IMR-90 (cell line): ENCODE measurements at regions not wholly inside any gene's neighbourhood (a gene's known extent, or its start where the extent isn't known, plus 50 kb on each side); places are given as distances from the start of the nearest gene placed in this dataset.

Experiments used
- ATAC-seq: fragments of 200-7000 bp; cut with Tn5 transposase; 2 replicates; pipeline ENCODE4 v1.9.1; 2020; ENCODE audit warnings: low read depth, mild to moderate bottlenecking, moderate library complexity
- BruUV-seq: library from RNA; stranded (reverse); fragments of 400-500 nt; replicated peaks from 2 replicates; lab custom pipeline; 2021; lab: Mats Ljungman, UMichigan
- CTCF ChIA-PET: fragments of 300-600 bp; formaldehyde crosslinking; extraction: SDS; loops from one replicate; lab custom pipeline; 2021; ENCODE audit warnings: antibody characterized with exemption; lab: Yijun Ruan, JAX
- POLR2A ChIA-PET: fragments of 300-600 bp; sonication (Branson Sonifier 250); formaldehyde crosslinking; loops from one replicate; lab custom pipeline; 2022; ENCODE audit warnings: antibody characterized with exemption; ENCODE audit not compliant: unreplicated experiment; lab: Charles Lee
- DNase-seq: peaks from one replicate; pipeline ENCODE4 v3.0.0; 2013
- H2AFZ ChIP-seq: replicated peaks from 2 replicates; pipeline ENCODE3; 2013; ENCODE audit warnings: low read length, mild to moderate bottlenecking; ENCODE audit not compliant: poor library complexity
- H2AK5ac ChIP-seq: 2 replicates; pipeline ENCODE4 v1.6.1; 2013; ENCODE audit warnings: low read depth, low read length, inconsistent platforms
- H2AK9ac ChIP-seq: replicated peaks from 2 replicates; pipeline ENCODE3; 2013; ENCODE audit warnings: mild to moderate bottlenecking, low read depth, low read length, moderate library complexity; ENCODE audit not compliant: poor library complexity
- H2BK120ac ChIP-seq: 2 replicates; pipeline ENCODE4 v1.6.1; 2013; ENCODE audit warnings: low read depth, low read length, inconsistent platforms
- H2BK15ac ChIP-seq: 3 replicates; pipeline ENCODE4 v1.6.1; 2013; ENCODE audit warnings: low read depth, low read length, inconsistent platforms
- H2BK20ac ChIP-seq: 2 replicates; pipeline ENCODE4 v1.6.1; 2013; ENCODE audit warnings: low read depth, mild to moderate bottlenecking, inconsistent platforms, low read length, moderate library complexity
- H2BK5ac ChIP-seq: 2 replicates; pipeline ENCODE4 v1.6.1; 2013; ENCODE audit warnings: mild to moderate bottlenecking, low read depth, low read length, inconsistent platforms; ENCODE audit not compliant: poor library complexity, severe bottlenecking
- H3K14ac ChIP-seq: replicated peaks from 2 replicates; pipeline ENCODE4 v1.6.1; 2013; ENCODE audit warnings: low read depth, low read length, inconsistent platforms
- H3K18ac ChIP-seq: 2 replicates; pipeline ENCODE4 v1.6.1; 2013; ENCODE audit warnings: low read depth, low read length, control low read depth
- H3K23ac ChIP-seq: 2 replicates; pipeline ENCODE4 v1.6.1; 2013; ENCODE audit warnings: low read depth, low read length, inconsistent platforms
- H3K27ac ChIP-seq: 2 replicates; pipeline ENCODE4 v1.5.1; 2013; ENCODE audit warnings: mild to moderate bottlenecking, control low read depth, low read length; ENCODE audit not compliant: insufficient read depth
- H3K27me3 ChIP-seq: 2 replicates; pipeline ENCODE4 v1.6.1; 2013; ENCODE audit warnings: low read length; ENCODE audit not compliant: control insufficient read depth, insufficient read depth
- H3K36me3 ChIP-seq: 2 replicates; pipeline ENCODE4 v1.6.1; 2013; ENCODE audit warnings: low read length, mixed read lengths; ENCODE audit not compliant: control insufficient read depth, insufficient read depth
- H3K4ac ChIP-seq: 2 replicates; pipeline ENCODE4 v1.6.1; 2013; ENCODE audit warnings: low read depth, low read length, inconsistent platforms
- H3K4me1 ChIP-seq: 2 replicates; pipeline ENCODE4 v1.6.1; 2013; ENCODE audit warnings: low read length, mixed read lengths; ENCODE audit not compliant: control insufficient read depth, insufficient read depth
- H3K4me2 ChIP-seq: 2 replicates; pipeline ENCODE4 v1.6.1; 2013; ENCODE audit warnings: low read depth, mild to moderate bottlenecking, control low read depth, low read length, moderate library complexity
- H3K4me3 ChIP-seq: 2 replicates; pipeline ENCODE4 v1.5.1; 2013; ENCODE audit warnings: low read depth, mild to moderate bottlenecking, control low read depth, low read length, moderate library complexity; ENCODE audit not compliant: insufficient read depth
- H3K56ac ChIP-seq: 2 replicates; pipeline ENCODE4 v1.6.1; 2013; ENCODE audit warnings: low read length, inconsistent platforms; ENCODE audit not compliant: insufficient read depth; ENCODE audit errors: extremely low read depth
- H3K79me1 ChIP-seq, 2 experiments: 2 replicates each; pipeline ENCODE4 v1.6.1; 2013; ENCODE audit warnings: low read length in 2 of 2, inconsistent platforms in 1 of 2, low read depth in 1 of 2
- H3K9ac ChIP-seq: 2 replicates; pipeline ENCODE4 v1.6.1; 2013; ENCODE audit warnings: low read depth, low read length, control low read depth
- H3K9me1 ChIP-seq: 2 replicates; pipeline ENCODE4 v1.6.1; 2013; ENCODE audit warnings: low read length, inconsistent platforms; ENCODE audit not compliant: insufficient read depth
- H3K9me3 ChIP-seq: 2 replicates; pipeline ENCODE4 v1.6.1; 2013; ENCODE audit warnings: low read length; ENCODE audit not compliant: control insufficient read depth, insufficient read depth
- H4K20me1 ChIP-seq: 2 replicates; pipeline ENCODE4 v1.6.1; 2013; ENCODE audit warnings: low read length, inconsistent platforms; ENCODE audit not compliant: insufficient read depth
- H4K5ac ChIP-seq: 2 replicates; pipeline ENCODE4 v1.6.1; 2013; ENCODE audit warnings: mild to moderate bottlenecking, low read depth, low read length, control low read depth
- H4K8ac ChIP-seq, 2 experiments: 2 replicates each; pipeline ENCODE4 v1.6.1; 2013; ENCODE audit warnings: low read depth in 2 of 2, low read length in 2 of 2, control low read depth in 1 of 2, inconsistent platforms in 1 of 2
- H4K91ac ChIP-seq: 2 replicates; pipeline ENCODE4 v1.6.1; 2013; ENCODE audit warnings: low read depth, low read length, inconsistent platforms; ENCODE audit not compliant: insufficient read depth
- RAD21 ChIP-seq: IDR thresholded peaks from 2 replicates; pipeline ENCODE4 v1.6.1; 2012; ENCODE audit warnings: low read length, improper control_type of control experiment
- RCOR1 ChIP-seq: IDR thresholded peaks from 2 replicates; pipeline ENCODE4 v1.6.1; 2012; ENCODE audit warnings: mild to moderate bottlenecking, low read length, improper control_type of control experiment; ENCODE audit not compliant: insufficient replicate concordance
- RFX5 ChIP-seq: IDR thresholded peaks from 2 replicates; pipeline ENCODE4 v1.8.0; 2012; ENCODE audit warnings: low read depth, mild to moderate bottlenecking, low read length, moderate library complexity
- WGBS, 2 experiments: methylation state at CpG; one replicate each; pipeline versions ENCODE4 v1.1.5 to v1.1.7; 2013; ENCODE audit warnings: missing lambda C conversion rate in 2 of 2; ENCODE audit not compliant: insufficient read length in 1 of 2; ENCODE audit errors: extremely low coverage in 2 of 2; 5-methylcytosine and 5-hydroxymethylcytosine counted together
- dilution Hi-C: fragments of 300-500 bp; cut with HindIII; formaldehyde crosslinking; loops from one replicate; pipeline ENCODE4 v1.14.3; 2018; ENCODE audit warnings: low sequenced_read_pairs; ENCODE audit not compliant: unreplicated experiment
- in situ Hi-C: fragments of 300-500 bp; cut with MboI; formaldehyde crosslinking; loops from 3 replicates; pipeline ENCODE4 v1.14.3; 2019; ENCODE audit warnings: low sequenced_read_pairs, inconsistent platforms, mixed read lengths
- intact Hi-C: fragments of 100-400 bp; cut with micrococcal nuclease; formaldehyde crosslinking; loops from 2 replicates; pipeline ENCODE4 v1.10.0; 2022
- TF ChIP-seq, protein P1 (sequence below): conservative IDR thresholded peaks from 2 replicates; pipeline ENCODE4 v1.5.1; 2012; ENCODE audit warnings: mild to moderate bottlenecking, low read depth, low read length, improper control_type of control experiment

DNA sequence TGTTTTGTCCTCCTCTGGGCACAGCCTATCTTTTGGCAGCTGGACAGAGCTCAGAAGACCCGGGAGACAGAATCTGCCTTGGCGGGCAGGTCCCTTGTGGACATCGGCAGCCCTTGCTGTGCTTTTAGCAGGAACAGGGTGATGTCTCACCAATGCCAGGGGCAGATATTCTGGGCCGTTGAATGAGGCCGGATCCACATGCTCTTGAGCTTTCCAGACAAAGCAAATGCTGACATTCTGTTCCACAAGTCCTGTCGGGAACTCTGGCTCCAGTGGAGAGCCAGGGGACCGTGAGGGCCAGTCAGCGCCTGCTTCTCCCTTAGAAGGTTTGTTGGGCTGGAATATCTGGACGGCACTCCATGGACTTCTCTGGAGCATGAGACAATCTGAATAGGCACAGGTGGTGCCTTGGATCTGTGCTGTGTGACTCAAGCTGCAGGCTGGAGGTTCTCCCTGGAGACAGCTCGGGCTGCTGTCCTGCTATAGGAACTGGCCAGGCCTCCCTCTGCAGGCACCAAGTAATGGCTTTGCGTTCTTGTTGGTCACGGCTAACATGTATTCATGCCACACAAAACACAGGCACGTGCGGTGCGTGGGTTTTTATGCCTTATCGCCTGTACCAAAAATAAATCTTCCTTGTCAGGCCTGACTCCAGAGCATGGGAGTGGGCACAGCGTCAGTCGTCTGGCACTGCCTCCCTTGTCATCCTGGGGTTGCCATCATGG, 80.3 kb downstream of the GADD45G start:
- 73% methylated on average over 9 of the region's 18 CpGs; no CpG with 5 or more reads in 1 of the 2 experiments for WGBS, 2 experiments
- no peaks in the 10 kb centered on the region for H3K9me3 ChIP-seq
- ATAC-seq (no peak), DNase-seq (no peak)
- peaks cover 2% of the 10 kb centered on the region; the same call in 1 of the 2 replicates for H3K27me3 ChIP-seq
- no peaks in the 10 kb centered on the region for H3K4me1 ChIP-seq
- no peak for TF ChIP-seq RFX5
- TF ChIP-seq RAD21 = no peak
- TF ChIP-seq RCOR1 = no peak
- TF ChIP-seq, protein P1, sequence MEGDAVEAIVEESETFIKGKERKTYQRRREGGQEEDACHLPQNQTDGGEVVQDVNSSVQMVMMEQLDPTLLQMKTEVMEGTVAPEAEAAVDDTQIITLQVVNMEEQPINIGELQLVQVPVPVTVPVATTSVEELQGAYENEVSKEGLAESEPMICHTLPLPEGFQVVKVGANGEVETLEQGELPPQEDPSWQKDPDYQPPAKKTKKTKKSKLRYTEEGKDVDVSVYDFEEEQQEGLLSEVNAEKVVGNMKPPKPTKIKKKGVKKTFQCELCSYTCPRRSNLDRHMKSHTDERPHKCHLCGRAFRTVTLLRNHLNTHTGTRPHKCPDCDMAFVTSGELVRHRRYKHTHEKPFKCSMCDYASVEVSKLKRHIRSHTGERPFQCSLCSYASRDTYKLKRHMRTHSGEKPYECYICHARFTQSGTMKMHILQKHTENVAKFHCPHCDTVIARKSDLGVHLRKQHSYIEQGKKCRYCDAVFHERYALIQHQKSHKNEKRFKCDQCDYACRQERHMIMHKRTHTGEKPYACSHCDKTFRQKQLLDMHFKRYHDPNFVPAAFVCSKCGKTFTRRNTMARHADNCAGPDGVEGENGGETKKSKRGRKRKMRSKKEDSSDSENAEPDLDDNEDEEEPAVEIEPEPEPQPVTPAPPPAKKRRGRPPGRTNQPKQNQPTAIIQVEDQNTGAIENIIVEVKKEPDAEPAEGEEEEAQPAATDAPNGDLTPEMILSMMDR = no peak
- in situ Hi-C loops (no loop called here), dilution Hi-C loops (no loop called here), intact Hi-C loops (no loop called here)
- H2AFZ ChIP-seq = no peak overlapping the region
- no peak overlapping the region for H2BK15ac ChIP-seq
- H3K14ac ChIP-seq = no peak overlapping the region
- ChIA-PET POLR2A (no interaction called here), CTCF (no interaction called here)
- no peak overlapping the region for H3K18ac ChIP-seq
- H2AK5ac ChIP-seq = no peak overlapping the region
- H3K56ac ChIP-seq = no peak overlapping the region
- H3K9me1 ChIP-seq = no peaks in the 10 kb centered on the region
- no peak overlapping the region for H3K4me2 ChIP-seq
- H2BK5ac ChIP-seq = no peak overlapping the region
- no peak overlapping the region for H3K4ac ChIP-seq
- H2AK9ac ChIP-seq = no peak overlapping the region
- no peak overlapping the region for H3K9ac ChIP-seq
- no peak overlapping the region for H3K23ac ChIP-seq
- no peak overlapping the region for H4K91ac ChIP-seq
- no peaks in the 10 kb centered on the region for H3K79me1 ChIP-seq
- no peaks in the 10 kb centered on the region for H3K36me3 ChIP-seq
- no peak overlapping the region for H2BK20ac ChIP-seq
- H4K5ac ChIP-seq = no peak overlapping the region
- BruUV-seq = no TSS peak
- H2BK120ac ChIP-seq = no peak overlapping the region
- H4K20me1 ChIP-seq = no peaks in the 10 kb centered on the region
- H3K27ac ChIP-seq = no peak overlapping the region
- no peak overlapping the region for H4K8ac ChIP-seq
- H3K4me3 ChIP-seq = no peak overlapping the region
